CD8-positive, alpha-beta memory T cell (primary cell): ENCODE measurements at regions not wholly inside any gene's neighbourhood (a gene's known extent, or its start where the extent isn't known, plus 50 kb on each side); places are given as distances from the start of the nearest gene placed in this dataset.

Source experiments
- CTCF ChIA-PET: fragments of 350-600 bp; sonication (Branson Sonifier 250); formaldehyde crosslinking; loops from one replicate; lab custom pipeline; 2021; ENCODE audit warnings: antibody characterized with exemption; lab: Charles Lee
- POLR2A ChIA-PET: fragments of 350-600 bp; sonication (Branson Sonifier 250); formaldehyde crosslinking; loops from one replicate; lab custom pipeline; 2021; ENCODE audit warnings: antibody characterized with exemption; lab: Charles Lee
- DNase-seq, 5 donors: peaks; one replicate each; pipeline versions ENCODE4 v3.0.0 to v3.0.0-alpha.2; 2020 to 2022; ENCODE audit warnings: mixed read lengths in 1 of 5
- H3K27ac ChIP-seq: one replicate; pipeline ENCODE4 v1.7.0; 2013; ENCODE audit warnings: low read depth, mild to moderate bottlenecking, low read length, moderate library complexity
- H3K27me3 ChIP-seq: 2 replicates; pipeline ENCODE4 v1.7.0; 2013; ENCODE audit warnings: low read length, mild to moderate bottlenecking; ENCODE audit not compliant: insufficient read depth, poor library complexity, severe bottlenecking
- H3K36me3 ChIP-seq: 2 replicates; pipeline ENCODE4 v1.7.0; 2013; ENCODE audit warnings: mild to moderate bottlenecking, low read length, moderate library complexity; ENCODE audit not compliant: insufficient read depth
- H3K4me1 ChIP-seq: 2 replicates; pipeline ENCODE4 v1.7.0; 2013; ENCODE audit warnings: mild to moderate bottlenecking, low read length, moderate library complexity; ENCODE audit not compliant: insufficient read depth
- H3K4me3 ChIP-seq: 2 replicates; pipeline ENCODE4 v1.7.0; 2013; ENCODE audit warnings: mild to moderate bottlenecking, low read length
- H3K9me3 ChIP-seq: 2 replicates; pipeline ENCODE4 v1.7.0; 2013; ENCODE audit warnings: mild to moderate bottlenecking, low read length
- H3K27ac Mint-ChIP-seq, 8 donors: one replicate each; pipeline ENCODE4 v1.8.0; 2020 to 2021; ENCODE audit warnings: mixed read lengths in 8 of 8, mild to moderate bottlenecking in 6 of 8, inconsistent platforms in 3 of 8, moderate library complexity in 3 of 8
- H3K27me3 Mint-ChIP-seq, 2 donors: one replicate each; pipeline ENCODE4 v1.8.0; 2020 to 2021; ENCODE audit warnings: mixed read lengths in 2 of 2, mild to moderate bottlenecking in 1 of 2, moderate library complexity in 1 of 2
- H3K36me3 Mint-ChIP-seq, 3 donors: one replicate each; pipeline ENCODE4 v1.8.0; 2020 to 2021; ENCODE audit warnings: mixed read lengths in 3 of 3, inconsistent platforms in 1 of 3, mild to moderate bottlenecking in 1 of 3
- H3K4me1 Mint-ChIP-seq, 3 donors: one replicate each; pipeline ENCODE4 v1.8.0; 2020 to 2021; ENCODE audit warnings: mixed read lengths in 3 of 3, inconsistent platforms in 1 of 3, mild to moderate bottlenecking in 1 of 3
- H3K4me3 Mint-ChIP-seq, 7 donors: one replicate each; pipeline ENCODE4 v1.8.0; 2020 to 2021; ENCODE audit warnings: mixed read lengths in 7 of 7, mild to moderate bottlenecking in 6 of 7, moderate library complexity in 4 of 7, inconsistent platforms in 2 of 7
- H3K9me3 Mint-ChIP-seq, 5 donors: one replicate each; pipeline ENCODE4 v1.8.0; 2020 to 2022; ENCODE audit warnings: mixed read lengths in 5 of 5, mild to moderate bottlenecking in 3 of 5, moderate library complexity in 2 of 5, inconsistent platforms in 1 of 5

GRCh38 chr5:6215891-6216290, 162.5 kb downstream of the MED10 start:
- no peak overlapping the region for H3K27ac ChIP-seq
- no peaks in the 10 kb centered on the region for H3K4me1 ChIP-seq
- H3K4me3 ChIP-seq, result no peak overlapping the region
- no peaks in the 10 kb centered on the region for H3K36me3 ChIP-seq
- no peaks in the 10 kb centered on the region for H3K9me3 ChIP-seq
- H3K4me1 Mint-ChIP-seq, result no peaks in the 10 kb centered on the region
- no peak for DNase-seq
- H3K4me3 Mint-ChIP-seq, result no peak overlapping the region
- peaks cover 0 to 4% of the 10 kb centered on the region in 2 donors for H3K27me3 Mint-ChIP-seq
- peaks cover 0 to 5% (median 4%) of the 10 kb centered on the region in 5 donors for H3K9me3 Mint-ChIP-seq
- ChIA-PET POLR2A (no interaction called here), CTCF (no interaction called here)
- no peak overlapping the region for H3K27ac Mint-ChIP-seq
- H3K27me3 ChIP-seq, result no peaks in the 10 kb centered on the region
- no peaks in the 10 kb centered on the region for H3K36me3 Mint-ChIP-seq

- DNase-seq, result no peak
- Histone ChIP-seq H3K4me3 (no peak overlapping the region), H3K27me3 (no peaks in the 10 kb centered on the region), H3K36me3 (no peaks in the 10 kb centered on the region), H3K27ac (no peak overlapping the region), H3K4me1 (no peaks in the 10 kb centered on the region), H3K9me3 (no peaks in the 10 kb centered on the region)
- peaks cover 0 to 4% of the 10 kb centered on the region in 2 donors for H3K27me3 Mint-ChIP-seq
- ChIA-PET POLR2A (no interaction called here), CTCF (no interaction called here)
- H3K36me3 Mint-ChIP-seq, result peaks cover 0 to 2% (median 0%) of the 10 kb centered on the region in 3 donors
- H3K4me3 Mint-ChIP-seq, result no peak overlapping the region
- peaks cover 2 to 8% (median 4%) of the 10 kb centered on the region in 5 donors for H3K9me3 Mint-ChIP-seq
- no peak overlapping the region for H3K27ac Mint-ChIP-seq
- H3K4me1 Mint-ChIP-seq, result no peaks in the 10 kb centered on the region
These were observed 166.1 kb downstream of the MED10 start for GRCh38 chr5:6212244-6212643.

DNA sequence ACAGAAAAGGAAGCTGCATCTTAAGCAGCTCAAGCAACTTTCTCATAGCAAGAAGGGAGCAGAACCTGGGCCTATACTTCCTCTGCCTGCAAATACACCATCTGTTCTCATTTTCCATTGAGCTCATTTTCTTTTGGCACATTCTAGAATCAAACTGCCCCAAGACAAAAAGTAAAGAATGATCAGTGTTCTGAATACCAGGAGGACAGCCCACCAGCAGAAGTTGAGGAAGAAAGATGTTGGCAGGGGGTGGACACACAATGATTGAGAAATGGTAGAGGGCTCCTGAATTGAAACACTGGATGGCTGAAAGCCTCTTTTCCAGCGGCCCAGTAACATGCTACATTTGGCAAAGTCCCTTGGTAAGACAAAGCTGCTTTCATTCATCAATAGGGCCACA, 171.8 kb downstream of the MED10 start:
- no peak overlapping the region for H3K4me3 ChIP-seq
- Mint-ChIP-seq H3K4me1 (no peaks in the 10 kb centered on the region), H3K27ac (no peak overlapping the region), H3K27me3 (peaks cover 0 to 2% of the 10 kb centered on the region in 2 donors), H3K36me3 (peaks cover 0 to 2% (median 0%) of the 10 kb centered on the region in 3 donors), H3K9me3 (peaks cover 0 to 6% (median 0%) of the 10 kb centered on the region in 5 donors), H3K4me3 (no peak overlapping the region)
- ChIA-PET POLR2A (no interaction called here), CTCF (interaction anchor here (1.4 kb wide), 1 partner anchor 13 kb away, joined by 4 read pairs; no protein-coding TSS in a partner anchor)
- no peak for DNase-seq
- no peak overlapping the region for H3K27ac ChIP-seq
- H3K27me3 ChIP-seq, result no peaks in the 10 kb centered on the region
- no peaks in the 10 kb centered on the region for H3K36me3 ChIP-seq
- no peaks in the 10 kb centered on the region for H3K9me3 ChIP-seq
- no peaks in the 10 kb centered on the region for H3K4me1 ChIP-seq

- no peak overlapping the region for H3K4me3 Mint-ChIP-seq
- H3K9me3 Mint-ChIP-seq, result peaks cover 0 to 6% (median 0%) of the 10 kb centered on the region in 5 donors
- H3K36me3 Mint-ChIP-seq, result no peaks in the 10 kb centered on the region
- CTCF ChIA-PET, result no interaction called here
- H3K27me3 Mint-ChIP-seq, result peaks cover 4 to 7% of the 10 kb centered on the region in 2 donors
- DNase-seq, result no peak
- no peaks in the 10 kb centered on the region for H3K9me3 ChIP-seq
- H3K4me1 ChIP-seq, result no peaks in the 10 kb centered on the region
- no peaks in the 10 kb centered on the region for H3K36me3 ChIP-seq
- no peaks in the 10 kb centered on the region for H3K4me1 Mint-ChIP-seq
- no peak overlapping the region for H3K27ac Mint-ChIP-seq
- H3K27me3 ChIP-seq, result no peaks in the 10 kb centered on the region
- H3K4me3 ChIP-seq, result no peak overlapping the region
- POLR2A ChIA-PET, result no interaction called here
- no peak overlapping the region for H3K27ac ChIP-seq
These were observed 175.4 kb downstream of the MED10 start for GRCh38 chr5:6202968-6203365.

DNA sequence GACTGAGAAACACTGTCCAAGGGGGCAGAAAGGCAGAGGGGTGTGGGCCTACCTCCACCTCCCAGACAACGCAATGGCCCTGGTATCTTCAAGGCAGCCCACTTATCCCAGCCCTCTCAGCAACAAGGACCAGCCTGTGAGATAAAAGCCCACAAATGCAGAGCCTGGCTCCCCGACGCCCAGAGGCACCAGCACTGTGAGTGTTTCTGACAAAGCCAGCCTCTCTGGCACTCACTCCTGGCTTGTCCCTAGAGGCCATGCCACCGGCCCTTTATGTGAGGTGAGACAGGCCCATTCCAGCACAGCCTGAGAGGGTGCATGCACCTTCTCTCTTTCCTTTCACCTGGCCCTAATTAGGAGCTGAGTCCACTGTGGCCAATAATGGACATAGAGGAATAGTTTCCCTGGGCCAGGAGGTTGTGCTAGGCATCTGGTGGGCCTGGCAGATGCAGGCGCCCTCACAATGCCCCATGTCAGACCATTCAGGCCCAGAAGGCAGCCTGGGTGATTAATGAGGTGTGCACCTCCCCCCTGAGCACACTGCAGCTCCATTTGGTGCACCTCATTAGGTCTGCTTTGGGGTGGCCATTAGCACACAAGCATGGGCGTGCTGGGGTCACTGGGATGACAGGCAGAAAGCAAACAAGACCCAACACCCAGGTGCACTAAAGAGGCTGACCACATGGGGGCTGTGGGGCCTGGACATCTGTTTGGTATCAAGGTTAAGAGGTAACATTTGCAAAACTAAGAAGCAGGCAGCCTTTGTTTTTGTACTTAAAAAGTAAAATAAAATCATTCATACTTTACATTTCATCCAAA, 176.0 kb downstream of the MED10 start:
- DNase-seq, result no peak
- no peak overlapping the region for H3K27ac Mint-ChIP-seq
- CTCF ChIA-PET, result no interaction called here

GRCh38 chr5:6201631-6202030, 176.7 kb downstream of the MED10 start:
- Histone ChIP-seq H3K4me1 (no peaks in the 10 kb centered on the region), H3K27me3 (no peaks in the 10 kb centered on the region), H3K36me3 (no peaks in the 10 kb centered on the region), H3K27ac (no peak overlapping the region), H3K4me3 (no peak overlapping the region), H3K9me3 (no peaks in the 10 kb centered on the region)
- Mint-ChIP-seq H3K4me1 (no peaks in the 10 kb centered on the region), H3K27ac (no peak overlapping the region), H3K36me3 (no peaks in the 10 kb centered on the region), H3K27me3 (peaks cover 7 to 10% of the 10 kb centered on the region in 2 donors), H3K9me3 (peaks cover 0 to 6% (median 0%) of the 10 kb centered on the region in 5 donors), H3K4me3 (no peak overlapping the region)
- ChIA-PET CTCF (no interaction called here), POLR2A (no interaction called here)
- no peak for DNase-seq

More for the DNA sequence above, 176.0 kb downstream of the MED10 start:
- no peaks in the 10 kb centered on the region for H3K27me3 ChIP-seq
- Mint-ChIP-seq H3K36me3 (no peaks in the 10 kb centered on the region), H3K9me3 (peaks cover 0 to 6% (median 0%) of the 10 kb centered on the region in 5 donors), H3K27me3 (peaks cover 4 to 7% of the 10 kb centered on the region in 2 donors), H3K4me1 (no peaks in the 10 kb centered on the region), H3K4me3 (no peak overlapping the region)
- POLR2A ChIA-PET, result no interaction called here
- no peaks in the 10 kb centered on the region for H3K4me1 ChIP-seq
- H3K36me3 ChIP-seq, result no peaks in the 10 kb centered on the region
- no peaks in the 10 kb centered on the region for H3K9me3 ChIP-seq
- H3K4me3 ChIP-seq, result no peak overlapping the region
- no peak overlapping the region for H3K27ac ChIP-seq

DNA sequence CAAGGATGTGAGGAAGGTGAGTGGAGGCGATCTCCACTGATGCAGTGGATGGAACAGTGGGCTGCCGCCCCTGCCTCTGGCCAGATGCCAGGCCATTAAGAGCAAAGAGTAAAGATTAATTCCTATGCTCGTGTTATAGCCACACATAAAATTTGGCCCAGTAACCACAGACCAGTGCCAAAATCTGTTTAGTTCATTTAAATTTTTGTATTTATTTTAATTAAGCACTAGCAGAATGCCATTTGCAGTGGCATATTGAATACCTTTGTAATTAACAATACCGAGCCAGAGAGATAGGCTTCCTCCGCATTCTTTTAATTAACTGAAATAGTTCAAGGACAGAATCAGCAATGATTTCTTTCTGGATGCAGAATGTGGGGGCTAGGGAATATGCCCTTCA, 179.8 kb downstream of the MED10 start:
- H3K27me3 Mint-ChIP-seq, result peaks cover 7 to 8% of the 10 kb centered on the region in 2 donors

GRCh38 chr5:6197427-6197826, 180.9 kb downstream of the MED10 start:
- DNase-seq, result no peak
- H3K4me3 ChIP-seq, result no peak overlapping the region
- Mint-ChIP-seq H3K27ac (no peak overlapping the region), H3K36me3 (no peaks in the 10 kb centered on the region), H3K9me3 (peaks cover 0 to 6% (median 0%) of the 10 kb centered on the region in 5 donors), H3K4me3 (no peak overlapping the region), H3K4me1 (no peaks in the 10 kb centered on the region), H3K27me3 (peaks cover 7 to 8% of the 10 kb centered on the region in 2 donors)
- POLR2A ChIA-PET, result no interaction called here
- CTCF ChIA-PET, result no interaction called here
- H3K4me1 ChIP-seq, result no peaks in the 10 kb centered on the region
- H3K27ac ChIP-seq, result no peak overlapping the region
- H3K27me3 ChIP-seq, result no peaks in the 10 kb centered on the region
- no peaks in the 10 kb centered on the region for H3K36me3 ChIP-seq
- no peaks in the 10 kb centered on the region for H3K9me3 ChIP-seq

More for the DNA sequence above, 179.8 kb downstream of the MED10 start:
- H3K27ac Mint-ChIP-seq, result no peak overlapping the region
- ChIA-PET CTCF (no interaction called here), POLR2A (no interaction called here)
- Histone ChIP-seq H3K27me3 (no peaks in the 10 kb centered on the region), H3K36me3 (no peaks in the 10 kb centered on the region), H3K9me3 (no peaks in the 10 kb centered on the region), H3K27ac (no peak overlapping the region), H3K4me1 (no peaks in the 10 kb centered on the region), H3K4me3 (no peak overlapping the region)
- no peaks in the 10 kb centered on the region for H3K36me3 Mint-ChIP-seq
- DNase-seq, result no peak
- no peaks in the 10 kb centered on the region for H3K4me1 Mint-ChIP-seq
- H3K9me3 Mint-ChIP-seq, result peaks cover 0 to 6% (median 0%) of the 10 kb centered on the region in 5 donors
- H3K4me3 Mint-ChIP-seq, result no peak overlapping the region
